Fibroblast of villous mesenchyme (primary cell): ENCODE measurements at regions not wholly inside any gene's neighbourhood (a gene's known extent, or its start where the extent isn't known, plus 50 kb on each side); places are given as distances from the start of the nearest gene placed in this dataset.
"Not testable (repeated sequence)": the region's sequence is repeated elsewhere in the genome, so short reads cannot be mapped to it uniquely, and the experiment has no call there.

Experiments used
- DNase-seq: peaks from one replicate; pipeline ENCODE4 v3.0.0-alpha.2; 2010; ENCODE audit warnings: low read depth
- H3K4me3 ChIP-seq: 2 replicates; pipeline ENCODE4 v1.5.1; 2011; ENCODE audit warnings: low read depth, mild to moderate bottlenecking, low read length

GRCh38 chr9:41279437-41279836, 90.3 kb upstream of the ZNG1F start:
- not testable (repeated sequence) for H3K4me3 ChIP-seq, DNase-seq

GRCh38 chr9:41279033-41279432, 89.9 kb upstream of the ZNG1F start:
- not testable (repeated sequence) for H3K4me3 ChIP-seq, DNase-seq

GRCh38 chr9:41273549-41274267, 84.6 kb upstream of the ZNG1F start:
- peak overlapping the region; percentile 54 for H3K4me3 ChIP-seq
- DNase-seq = peak; percentile 51

GRCh38 chr9:41272879-41273548, 83.9 kb upstream of the ZNG1F start:
- H3K4me3 ChIP-seq = peak overlapping the region; percentile 18
- not testable (repeated sequence) for DNase-seq

- H3K4me3 ChIP-seq, DNase-seq: not testable (repeated sequence)
These were observed 81.9 kb upstream of the ZNG1F start for GRCh38 chr9:41270992-41271391.

GRCh38 chr9:41269471-41269870, 80.4 kb upstream of the ZNG1F start:
- not testable (repeated sequence) for DNase-seq, H3K4me3 ChIP-seq

- not testable (repeated sequence) for DNase-seq, H3K4me3 ChIP-seq
These were observed 79.9 kb upstream of the ZNG1F start for GRCh38 chr9:41269054-41269453.

GRCh38 chr9:41266602-41267001, 77.5 kb upstream of the ZNG1F start:
- not testable (repeated sequence) for H3K4me3 ChIP-seq, DNase-seq

- not testable (repeated sequence) for DNase-seq
These were observed 76.9 kb upstream of the ZNG1F start for GRCh38 chr9:41266000-41266399.

GRCh38 chr9:41251973-41252372, 62.9 kb upstream of the ZNG1F start:
- not testable (repeated sequence) for DNase-seq, H3K4me3 ChIP-seq

More at GRCh38 chr9:41266000-41266399, 76.9 kb upstream of the ZNG1F start:
- H3K4me3 ChIP-seq = not testable (repeated sequence)

- not testable (repeated sequence) for H3K4me3 ChIP-seq, DNase-seq
These were observed 62.0 kb upstream of the ZNG1F start for GRCh38 chr9:41251101-41251500.

- not testable (repeated sequence) for DNase-seq, H3K4me3 ChIP-seq
These were observed 57.6 kb upstream of the ZNG1F start for GRCh38 chr9:41246702-41247101.
